GM06990 (cell line): ENCODE measurements at regions not wholly inside any gene's neighbourhood (a gene's known extent, or its start where the extent isn't known, plus 50 kb on each side); places are given as distances from the start of the nearest gene placed in this dataset.

Experiments used
- DNase-seq: peaks from one replicate; pipeline ENCODE4 v3.0.0-alpha.2; 2011; ENCODE audit not compliant: insufficient read length; ENCODE audit errors: extremely low read depth
- H3K27me3 ChIP-seq: replicated peaks from 2 replicates; pipeline ENCODE4 v1.6.0; 2011; ENCODE audit warnings: low read length; ENCODE audit not compliant: control insufficient read depth, insufficient read depth
- H3K36me3 ChIP-seq: 2 replicates; pipeline ENCODE4 v1.5.1; 2011; ENCODE audit warnings: low read length; ENCODE audit not compliant: control insufficient read depth, insufficient read depth
- H3K4me3 ChIP-seq: replicated peaks from 2 replicates; pipeline ENCODE4 v1.5.1; 2011; ENCODE audit warnings: low read depth, mild to moderate bottlenecking, control low read depth, low read length
- TF ChIP-seq, protein P1 (sequence below): IDR thresholded peaks from 2 replicates; pipeline ENCODE4 v1.5.1; 2011; ENCODE audit warnings: low read length, control low read depth, mild to moderate bottlenecking, inconsistent platforms; ENCODE audit not compliant: insufficient read depth, poor library complexity, severe bottlenecking

- Histone ChIP-seq H3K4me3 (no peak overlapping the region), H3K27me3 (no peaks in the 10 kb centered on the region; the same call in 1 of the 2 replicates), H3K36me3 (no peaks in the 10 kb centered on the region)
- no peak for DNase-seq
- TF ChIP-seq, protein P1, sequence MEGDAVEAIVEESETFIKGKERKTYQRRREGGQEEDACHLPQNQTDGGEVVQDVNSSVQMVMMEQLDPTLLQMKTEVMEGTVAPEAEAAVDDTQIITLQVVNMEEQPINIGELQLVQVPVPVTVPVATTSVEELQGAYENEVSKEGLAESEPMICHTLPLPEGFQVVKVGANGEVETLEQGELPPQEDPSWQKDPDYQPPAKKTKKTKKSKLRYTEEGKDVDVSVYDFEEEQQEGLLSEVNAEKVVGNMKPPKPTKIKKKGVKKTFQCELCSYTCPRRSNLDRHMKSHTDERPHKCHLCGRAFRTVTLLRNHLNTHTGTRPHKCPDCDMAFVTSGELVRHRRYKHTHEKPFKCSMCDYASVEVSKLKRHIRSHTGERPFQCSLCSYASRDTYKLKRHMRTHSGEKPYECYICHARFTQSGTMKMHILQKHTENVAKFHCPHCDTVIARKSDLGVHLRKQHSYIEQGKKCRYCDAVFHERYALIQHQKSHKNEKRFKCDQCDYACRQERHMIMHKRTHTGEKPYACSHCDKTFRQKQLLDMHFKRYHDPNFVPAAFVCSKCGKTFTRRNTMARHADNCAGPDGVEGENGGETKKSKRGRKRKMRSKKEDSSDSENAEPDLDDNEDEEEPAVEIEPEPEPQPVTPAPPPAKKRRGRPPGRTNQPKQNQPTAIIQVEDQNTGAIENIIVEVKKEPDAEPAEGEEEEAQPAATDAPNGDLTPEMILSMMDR, result no peak
These were observed 133.4 kb upstream of the SLC7A14 start for GRCh38 chr3:170719300-170719699.

DNA sequence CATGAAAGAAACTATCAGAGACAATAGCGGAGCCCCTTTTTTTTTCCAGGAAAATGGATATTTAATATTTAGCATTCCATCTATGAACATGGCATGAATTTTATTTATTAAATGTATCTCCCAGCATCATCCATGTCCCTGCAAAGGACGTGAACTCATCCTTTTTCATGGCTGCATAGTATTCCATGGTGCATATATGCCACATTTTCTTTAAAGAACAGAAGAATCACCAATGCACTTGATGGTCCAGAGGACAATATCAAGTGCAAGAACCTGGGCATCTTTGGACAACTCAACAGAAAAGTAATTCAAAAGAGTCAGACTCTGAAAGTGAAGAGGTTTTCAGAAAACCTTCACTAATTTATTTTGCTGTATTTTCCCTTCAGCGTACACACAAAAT lies 133.0 kb upstream of the SLC7A14 start:
- H3K36me3 ChIP-seq, result no peaks in the 10 kb centered on the region
- DNase-seq, result no peak
- TF ChIP-seq, protein P1, result no peak

GRCh38 chr3:170717410-170718402 lies 131.8 kb upstream of the SLC7A14 start:
- TF ChIP-seq, protein P1, result no peak
- DNase-seq, result no peak
- H3K36me3 ChIP-seq, result no peaks in the 10 kb centered on the region
- no peaks in the 10 kb centered on the region; the same call in 1 of the 2 replicates for H3K27me3 ChIP-seq
- H3K4me3 ChIP-seq, result no peak overlapping the region

More for the DNA sequence above, 133.0 kb upstream of the SLC7A14 start:
- no peaks in the 10 kb centered on the region; the same call in 1 of the 2 replicates for H3K27me3 ChIP-seq
- H3K4me3 ChIP-seq, result no peak overlapping the region

DNA sequence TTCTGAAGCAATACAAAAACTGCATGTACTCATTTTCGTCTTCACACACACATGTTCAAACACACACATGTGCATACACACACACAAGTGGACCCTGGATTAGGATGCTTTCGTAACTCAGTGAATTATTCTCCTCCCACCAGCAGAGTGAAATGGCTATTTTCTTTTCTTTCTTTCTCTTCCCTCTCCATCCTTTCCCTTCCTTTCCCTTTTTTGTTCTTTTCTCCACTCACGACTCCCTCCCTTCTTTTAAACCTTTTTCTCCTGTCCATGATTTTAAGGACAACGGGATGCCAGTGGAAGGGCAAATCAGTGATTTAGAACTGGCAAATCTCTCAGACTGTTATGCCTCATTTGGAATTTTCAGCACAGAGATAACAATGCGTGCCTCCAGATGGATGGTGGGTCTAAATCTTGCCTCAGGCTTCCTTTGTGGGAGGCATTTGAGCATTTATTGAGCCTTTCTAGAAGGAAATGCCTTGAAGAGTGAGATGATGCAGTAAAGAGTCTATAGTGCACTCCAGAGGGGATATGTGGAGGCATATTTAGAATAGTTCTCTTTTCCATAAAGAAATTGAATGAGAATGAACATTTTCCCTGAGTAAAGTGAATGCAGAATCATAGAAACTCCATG lies 130.4 kb upstream of the SLC7A14 start:
- no peak overlapping the region for H3K4me3 ChIP-seq
- H3K36me3 ChIP-seq, result no peaks in the 10 kb centered on the region
- TF ChIP-seq, protein P1, result no peak
- no peaks in the 10 kb centered on the region; the same call in 1 of the 2 replicates for H3K27me3 ChIP-seq
- no peak for DNase-seq

GRCh38 chr3:170714562-170715535 lies 129.0 kb upstream of the SLC7A14 start:
- Histone ChIP-seq H3K27me3 (no peaks in the 10 kb centered on the region; the same call in 1 of the 2 replicates), H3K36me3 (no peaks in the 10 kb centered on the region), H3K4me3 (no peak overlapping the region)
- DNase-seq, result no peak
- TF ChIP-seq, protein P1, result no peak
